Right lobe of liver (tissue), 6 donors: ENCODE measurements at regions not wholly inside any gene's neighbourhood (a gene's known extent, or its start where the extent isn't known, plus 50 kb on each side); places are given as distances from the start of the nearest gene placed in this dataset.

Source experiments
- ATAC-seq, 4 donors: fragments of 200-7000 bp; cut with Tn5 transposase; one replicate each; pipeline ENCODE4 v1.9.1; 2020; ENCODE audit warnings: mild to moderate bottlenecking in 4 of 4, moderate library complexity in 4 of 4
- DNase-seq, 3 donors: peaks; one replicate each; pipeline ENCODE4 v3.0.0-alpha.2; 2020
- H3K27ac ChIP-seq, 3 donors: fragments of 200-600 bp; one replicate each; pipeline ENCODE4 v1.8.0; 2022
- H3K27me3 ChIP-seq, 2 donors: fragments of 200-600 bp; one replicate each; pipeline ENCODE4 v1.8.0; 2022
- H3K36me3 ChIP-seq, 4 donors: fragments of 200-600 bp; sonication (generic) in 1 of 4; one replicate each; pipeline versions ENCODE4 v1.5.1 to v1.8.0; 2017 to 2022; ENCODE audit warnings: control low read depth in 1 of 4
- H3K4me1 ChIP-seq, 4 donors: fragments of 200-600 bp; sonication (generic) in 1 of 4; one replicate each; pipeline versions ENCODE4 v1.5.1 to v1.8.0; 2017 to 2022; ENCODE audit warnings: control low read depth in 1 of 4
- H3K4me3 ChIP-seq, 3 donors: fragments of 200-600 bp; one replicate each; pipeline ENCODE4 v1.8.0; 2022
- H3K9me3 ChIP-seq, 4 donors: fragments of 200-600 bp; sonication (generic) in 1 of 4; one replicate each; pipeline versions ENCODE4 v1.5.1 to v1.8.0; 2017 to 2022; ENCODE audit warnings: control low read depth in 1 of 4
- POLR2A ChIP-seq: fragments of 450-650 bp; IDR thresholded peaks from one replicate; pipeline ENCODE4 v1.6.1; 2017; ENCODE audit warnings: antibody characterized with exemption, mild to moderate bottlenecking
- WGBS: methylation state at CpG from one replicate; pipeline ENCODE4 v1.1.6; 2018; ENCODE audit warnings: low coverage, low lambda C conversion rate; ENCODE audit not compliant: insufficient coverage; ENCODE audit errors: missing lambda C conversion rate; 5-methylcytosine and 5-hydroxymethylcytosine counted together
- intact Hi-C, 2 donors: fragments of 100-400 bp; cut with DNase I; formaldehyde crosslinking; loops; one replicate each; pipeline versions ENCODE4 v1.11.2 to v1.14.1; 2022
- TF ChIP-seq, protein P1 (sequence below), 4 donors: fragments of 200-600 bp in 3 of 4; fragments of 450-650 bp in 1 of 4; IDR thresholded peaks; one replicate each; pipeline versions ENCODE4 v1.5.1 to v1.8.0; 2016 to 2022; ENCODE audit warnings: antibody characterized with exemption in 4 of 4, mild to moderate bottlenecking in 2 of 4
- donor health status: DM: no; HTN: yes; CAD: no.
- donor health status: DM: no; HTN: no; CAD: no.
- donor health status: DM: no; HTN: no; CAD: no.
- donor health status: DM: no; HTN: yes; CAD: no.
- donor health status: DM: no; HTN: yes; CAD: no.

GRCh38 chr6:16825784-16826183 is 64.5 kb upstream of the ATXN1 start:
- TF ChIP-seq POLR2A: no peak
- TF ChIP-seq, protein P1, sequence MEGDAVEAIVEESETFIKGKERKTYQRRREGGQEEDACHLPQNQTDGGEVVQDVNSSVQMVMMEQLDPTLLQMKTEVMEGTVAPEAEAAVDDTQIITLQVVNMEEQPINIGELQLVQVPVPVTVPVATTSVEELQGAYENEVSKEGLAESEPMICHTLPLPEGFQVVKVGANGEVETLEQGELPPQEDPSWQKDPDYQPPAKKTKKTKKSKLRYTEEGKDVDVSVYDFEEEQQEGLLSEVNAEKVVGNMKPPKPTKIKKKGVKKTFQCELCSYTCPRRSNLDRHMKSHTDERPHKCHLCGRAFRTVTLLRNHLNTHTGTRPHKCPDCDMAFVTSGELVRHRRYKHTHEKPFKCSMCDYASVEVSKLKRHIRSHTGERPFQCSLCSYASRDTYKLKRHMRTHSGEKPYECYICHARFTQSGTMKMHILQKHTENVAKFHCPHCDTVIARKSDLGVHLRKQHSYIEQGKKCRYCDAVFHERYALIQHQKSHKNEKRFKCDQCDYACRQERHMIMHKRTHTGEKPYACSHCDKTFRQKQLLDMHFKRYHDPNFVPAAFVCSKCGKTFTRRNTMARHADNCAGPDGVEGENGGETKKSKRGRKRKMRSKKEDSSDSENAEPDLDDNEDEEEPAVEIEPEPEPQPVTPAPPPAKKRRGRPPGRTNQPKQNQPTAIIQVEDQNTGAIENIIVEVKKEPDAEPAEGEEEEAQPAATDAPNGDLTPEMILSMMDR (IDR thresholded peaks at IDR 0.05): no peak
- ATAC-seq (no peak), DNase-seq (no peak)
- Histone ChIP-seq H3K4me3 (no peak overlapping the region), H3K4me1 (peaks cover 0 to 41% (median 17%) of the 10 kb centered on the region in 4 donors), H3K27ac (no peak overlapping the region), H3K36me3 (no peaks in the 10 kb centered on the region), H3K9me3 (no peaks in the 10 kb centered on the region), H3K27me3 (no peaks in the 10 kb centered on the region)
- 97% methylated on average over 6 of the region's 6 CpGs for WGBS
- intact Hi-C loops: no loop called here

- Histone ChIP-seq H3K27ac (no peak overlapping the region), H3K4me1 (peaks cover 0 to 38% (median 16%) of the 10 kb centered on the region in 4 donors), H3K36me3 (no peaks in the 10 kb centered on the region), H3K27me3 (no peaks in the 10 kb centered on the region), H3K4me3 (no peak overlapping the region), H3K9me3 (no peaks in the 10 kb centered on the region)
- ATAC-seq: no peak
- intact Hi-C loops: no loop called here
- DNase-seq: no peak
- TF ChIP-seq, protein P1 (IDR thresholded peaks at IDR 0.05): no peak
- TF ChIP-seq POLR2A: no peak
- 67% methylated on average over 10 of the region's 10 CpGs for WGBS
Measured at GRCh38 chr6:16824845-16825685, 63.8 kb upstream of the ATXN1 start.

DNA sequence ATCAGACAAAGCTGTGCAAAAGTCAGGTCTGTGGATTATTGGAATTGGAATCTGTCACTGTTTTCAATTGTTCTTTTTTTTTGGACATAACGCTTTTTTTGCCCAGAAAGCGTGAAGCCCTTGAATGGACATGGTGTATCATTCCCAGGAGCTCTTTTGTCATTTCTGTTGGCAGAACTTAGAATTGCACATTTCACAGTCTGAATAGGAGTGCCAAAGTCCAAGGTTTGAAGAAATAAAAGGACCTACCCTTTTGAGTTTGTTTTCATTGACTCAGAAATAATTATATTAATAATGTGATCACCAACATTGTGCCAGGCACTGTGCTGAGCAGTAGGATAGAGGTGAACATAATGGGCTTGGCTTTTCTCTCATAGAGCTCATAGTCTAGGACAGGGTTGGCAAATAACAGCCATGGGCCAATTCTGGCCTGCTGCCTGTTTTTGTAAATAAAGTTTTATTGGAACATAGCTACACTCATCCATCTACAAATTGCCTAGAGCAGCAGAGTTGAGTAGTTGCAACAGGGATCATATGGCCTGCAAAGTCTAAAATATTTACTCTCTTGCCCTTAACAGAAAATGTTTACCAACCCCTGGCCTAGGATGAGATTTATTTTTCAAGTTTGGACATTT is 62.6 kb upstream of the ATXN1 start:
- no peak for TF ChIP-seq POLR2A
- TF ChIP-seq, protein P1 (IDR thresholded peaks at IDR 0.05): no peak
- 37% methylated on average over 2 of the region's 2 CpGs for WGBS
- DNase-seq (no peak), ATAC-seq (peak in 1 of 4 donors; percentile 9)
- Histone ChIP-seq H3K4me3 (no peak overlapping the region), H3K27me3 (no peaks in the 10 kb centered on the region), H3K36me3 (no peaks in the 10 kb centered on the region), H3K9me3 (no peaks in the 10 kb centered on the region), H3K4me1 (peaks cover 0 to 41% (median 12%) of the 10 kb centered on the region in 4 donors), H3K27ac (peak overlapping the region in 2 of 3 donors; percentile 17 to 56)
- intact Hi-C loops: no loop called here

DNA sequence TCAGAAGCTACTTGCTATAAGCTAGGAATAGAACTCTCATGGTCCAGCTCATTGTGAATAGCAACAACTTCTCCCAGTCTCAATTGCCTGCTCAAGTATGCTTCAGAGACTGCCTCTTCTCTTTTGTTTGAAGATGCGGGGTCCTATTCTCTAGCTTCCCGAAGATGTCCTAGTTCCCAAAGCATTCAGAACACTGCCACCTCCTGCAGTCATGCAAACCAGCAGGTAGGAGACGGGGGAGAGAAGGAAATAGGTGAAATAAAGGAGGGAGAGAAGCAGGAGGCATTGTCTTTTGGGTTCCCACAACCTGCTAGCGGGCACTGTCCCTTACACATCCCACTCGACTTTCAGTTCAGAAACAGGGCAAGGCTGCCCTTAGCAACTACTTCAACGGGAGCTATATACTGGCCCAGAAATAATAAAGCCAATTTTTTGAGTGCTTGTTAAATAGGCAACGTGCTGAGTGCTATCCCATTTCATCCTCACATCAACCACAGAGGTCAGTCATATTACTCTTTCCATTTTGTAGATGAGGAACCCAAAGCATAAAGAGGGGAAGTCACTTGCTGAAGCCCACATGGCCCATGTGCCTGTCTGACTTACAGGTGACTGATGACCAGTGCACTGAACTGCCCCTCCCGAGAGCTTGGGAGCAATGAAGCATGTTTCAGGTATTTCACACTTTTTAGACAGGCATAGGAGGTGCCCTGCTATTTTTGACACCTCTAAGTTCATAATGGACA is 61.9 kb upstream of the ATXN1 start:
- no peak for ATAC-seq
- intact Hi-C loops: no loop called here
- 77% methylated on average over 7 of the region's 8 CpGs for WGBS

More for the DNA sequence above, 61.9 kb upstream of the ATXN1 start:
- DNase-seq: no peak
- Histone ChIP-seq H3K36me3 (no peaks in the 10 kb centered on the region), H3K9me3 (no peaks in the 10 kb centered on the region), H3K27me3 (no peaks in the 10 kb centered on the region), H3K4me3 (no peak overlapping the region), H3K4me1 (peaks cover 0 to 47% (median 12%) of the 10 kb centered on the region in 4 donors), H3K27ac (peak overlapping the region in 2 of 3 donors; percentile 17 to 56)
- TF ChIP-seq POLR2A: no peak
- TF ChIP-seq, protein P1 (IDR thresholded peaks at IDR 0.05): no peak
